Naive thymus-derived CD4-positive, alpha-beta T cell (primary cell): ENCODE measurements at regions not wholly inside any gene's neighbourhood (a gene's known extent, or its start where the extent isn't known, plus 50 kb on each side); places are given as distances from the start of the nearest gene placed in this dataset.

Experiments
- ATAC-seq: fragments of 150-1000 bp; cut with Tn5 transposase; 2 replicates; pipeline ENCODE4 v1.10.0; 2021; ENCODE audit warnings: mild to moderate bottlenecking, moderate library complexity
- CTCF ChIA-PET: fragments of 350-600 bp; sonication (Branson Sonifier 250); formaldehyde crosslinking; loops from one replicate; lab custom pipeline; 2021; ENCODE audit warnings: antibody characterized with exemption; lab: Charles Lee
- POLR2A ChIA-PET: fragments of 350-600 bp; sonication (Branson Sonifier 250); formaldehyde crosslinking; loops from one replicate; lab custom pipeline; 2021; ENCODE audit warnings: antibody characterized with exemption, inconsistent platforms; lab: Charles Lee
- DNase-seq, 9 donors: peaks; one replicate each; pipeline versions ENCODE4 v3.0.0 to v3.0.0-alpha.2; 2020 to 2022; ENCODE audit warnings: mixed read lengths in 1 of 9
- H3K27ac ChIP-seq: one replicate; pipeline ENCODE4 v1.7.0; 2013; ENCODE audit warnings: mild to moderate bottlenecking, low read depth, low read length, moderate library complexity
- H3K27me3 ChIP-seq, 2 donors: one replicate each; pipeline ENCODE4 v1.7.0; 2013; ENCODE audit warnings: low read length in 2 of 2, mild to moderate bottlenecking in 2 of 2, moderate library complexity in 2 of 2; ENCODE audit not compliant: control insufficient read depth in 2 of 2, insufficient read depth in 2 of 2
- H3K36me3 ChIP-seq, 3 experiments: 1 replicate in 2 of 3; 2 replicates in 1 of 3; pipeline ENCODE4 v1.7.0; 2013; ENCODE audit warnings: low read length in 3 of 3, mild to moderate bottlenecking in 3 of 3, moderate library complexity in 1 of 3; ENCODE audit not compliant: insufficient read depth in 3 of 3, control insufficient read depth in 2 of 3
- H3K4me1 ChIP-seq, 2 donors: one replicate each; pipeline ENCODE4 v1.7.0; 2013; ENCODE audit warnings: low read length in 2 of 2, mild to moderate bottlenecking in 2 of 2, moderate library complexity in 1 of 2; ENCODE audit not compliant: control insufficient read depth in 2 of 2, insufficient read depth in 2 of 2
- H3K4me3 ChIP-seq: 2 replicates; pipeline ENCODE4 v1.7.0; 2013; ENCODE audit warnings: mild to moderate bottlenecking, low read length
- H3K9me3 ChIP-seq, 3 experiments: 1 replicate in 2 of 3; 2 replicates in 1 of 3; pipeline ENCODE4 v1.7.0; 2013; ENCODE audit warnings: low read length in 3 of 3; ENCODE audit not compliant: control insufficient read depth in 2 of 3
- H3K27ac Mint-ChIP-seq, 9 donors: one replicate each; pipeline ENCODE4 v1.8.0; 2020 to 2022; ENCODE audit warnings: mixed read lengths in 9 of 9, mild to moderate bottlenecking in 8 of 9, moderate library complexity in 5 of 9, inconsistent platforms in 2 of 9
- H3K27me3 Mint-ChIP-seq, 5 donors: one replicate each; pipeline ENCODE4 v1.8.0; 2021 to 2022; ENCODE audit warnings: mixed read lengths in 5 of 5, mild to moderate bottlenecking in 1 of 5
- H3K36me3 Mint-ChIP-seq, 5 donors: one replicate each; pipeline ENCODE4 v1.8.0; 2020 to 2022; ENCODE audit warnings: mixed read lengths in 5 of 5, mild to moderate bottlenecking in 3 of 5, inconsistent platforms in 1 of 5
- H3K4me1 Mint-ChIP-seq, 7 donors: one replicate each; pipeline ENCODE4 v1.8.0; 2020 to 2022; ENCODE audit warnings: mixed read lengths in 7 of 7, mild to moderate bottlenecking in 3 of 7, inconsistent platforms in 1 of 7
- H3K4me3 Mint-ChIP-seq, 10 donors: one replicate each; pipeline ENCODE4 v1.8.0; 2020 to 2022; ENCODE audit warnings: mild to moderate bottlenecking in 10 of 10, mixed read lengths in 10 of 10, moderate library complexity in 6 of 10, inconsistent platforms in 2 of 10
- H3K9me3 Mint-ChIP-seq, 11 donors: one replicate each; pipeline ENCODE4 v1.8.0; 2020 to 2022; ENCODE audit warnings: mixed read lengths in 11 of 11, mild to moderate bottlenecking in 4 of 11, inconsistent platforms in 1 of 11, moderate library complexity in 1 of 11
- intact Hi-C, 2 donors: fragments of 100-400 bp; cut with micrococcal nuclease; formaldehyde crosslinking; loops; one replicate each; pipeline ENCODE4 v1.15.1; 2023

DNA sequence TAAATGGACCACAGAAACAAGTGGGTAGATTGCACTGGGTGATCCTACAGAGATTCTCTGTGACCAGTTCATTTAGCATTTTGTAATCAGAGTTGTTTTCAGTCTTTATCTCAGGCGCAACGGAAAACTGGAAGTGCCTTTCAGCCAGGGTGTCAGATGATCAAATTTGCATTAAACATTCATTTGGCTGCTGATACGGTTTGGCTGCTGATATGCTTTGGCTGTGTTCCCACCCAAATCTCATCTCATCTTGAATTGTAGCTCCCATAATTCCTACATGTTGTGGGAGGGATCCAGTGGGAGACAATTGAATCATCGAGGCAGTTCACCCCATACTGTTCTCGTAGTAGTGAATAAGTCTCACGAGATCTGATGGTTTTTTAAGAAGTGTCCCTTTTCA lies 1396.1 kb upstream of the TMEFF2 start:
- intact Hi-C loops = no loop called here
- H3K27ac ChIP-seq = no peak overlapping the region
- Mint-ChIP-seq H3K4me1 (no peaks in the 10 kb centered on the region), H3K9me3 (peaks cover 2 to 30% (median 6%) of the 10 kb centered on the region in 11 donors), H3K27ac (no peak overlapping the region), H3K27me3 (no peaks in the 10 kb centered on the region), H3K4me3 (no peak overlapping the region), H3K36me3 (no peaks in the 10 kb centered on the region)
- no peak for ATAC-seq
- POLR2A ChIA-PET = no interaction called here
- no peaks in the 10 kb centered on the region for H3K4me1 ChIP-seq
- CTCF ChIA-PET = no interaction called here
- H3K36me3 ChIP-seq = no peaks in the 10 kb centered on the region
- no peak overlapping the region for H3K4me3 ChIP-seq
- H3K9me3 ChIP-seq = no peaks in the 10 kb centered on the region
- H3K27me3 ChIP-seq = no peaks in the 10 kb centered on the region
- no peak for DNase-seq

DNA sequence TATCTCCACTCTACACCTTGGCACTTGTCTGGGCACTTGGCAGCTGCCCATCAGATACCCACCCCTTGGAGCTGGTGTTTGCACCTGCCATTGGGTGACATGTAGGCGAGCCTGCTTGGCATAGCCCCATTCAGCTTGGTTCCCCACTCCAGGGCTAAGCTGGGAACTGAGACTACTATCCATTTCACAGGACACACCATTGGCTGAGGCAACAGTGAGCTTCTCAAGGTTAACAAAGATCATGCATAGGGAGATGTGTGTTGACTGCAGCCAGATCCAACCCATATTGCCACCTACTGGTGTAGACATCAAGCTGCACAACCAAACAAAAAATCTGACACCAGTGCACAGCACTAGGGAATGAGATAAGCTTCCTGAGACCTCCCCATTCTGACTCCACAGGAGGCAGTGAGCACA lies 1389.8 kb upstream of the TMEFF2 start:
- ATAC-seq (no peak), DNase-seq (no peak)
- H3K36me3 Mint-ChIP-seq = no peaks in the 10 kb centered on the region
- H3K9me3 ChIP-seq = no peaks in the 10 kb centered on the region
- peaks cover 0 to 11% (median 2%) of the 10 kb centered on the region in 11 donors for H3K9me3 Mint-ChIP-seq
- H3K27me3 ChIP-seq = no peaks in the 10 kb centered on the region
- POLR2A ChIA-PET = no interaction called here
- H3K4me3 Mint-ChIP-seq = no peak overlapping the region
- H3K4me3 ChIP-seq = no peak overlapping the region
- no peaks in the 10 kb centered on the region for H3K36me3 ChIP-seq
- intact Hi-C loops = no loop called here
- no peak overlapping the region for H3K27ac ChIP-seq
- H3K27me3 Mint-ChIP-seq = peaks cover 0 to 6% (median 0%) of the 10 kb centered on the region in 5 donors
- CTCF ChIA-PET = no interaction called here
- H3K4me1 ChIP-seq = no peaks in the 10 kb centered on the region
- no peak overlapping the region for H3K27ac Mint-ChIP-seq
- H3K4me1 Mint-ChIP-seq = no peaks in the 10 kb centered on the region

DNA sequence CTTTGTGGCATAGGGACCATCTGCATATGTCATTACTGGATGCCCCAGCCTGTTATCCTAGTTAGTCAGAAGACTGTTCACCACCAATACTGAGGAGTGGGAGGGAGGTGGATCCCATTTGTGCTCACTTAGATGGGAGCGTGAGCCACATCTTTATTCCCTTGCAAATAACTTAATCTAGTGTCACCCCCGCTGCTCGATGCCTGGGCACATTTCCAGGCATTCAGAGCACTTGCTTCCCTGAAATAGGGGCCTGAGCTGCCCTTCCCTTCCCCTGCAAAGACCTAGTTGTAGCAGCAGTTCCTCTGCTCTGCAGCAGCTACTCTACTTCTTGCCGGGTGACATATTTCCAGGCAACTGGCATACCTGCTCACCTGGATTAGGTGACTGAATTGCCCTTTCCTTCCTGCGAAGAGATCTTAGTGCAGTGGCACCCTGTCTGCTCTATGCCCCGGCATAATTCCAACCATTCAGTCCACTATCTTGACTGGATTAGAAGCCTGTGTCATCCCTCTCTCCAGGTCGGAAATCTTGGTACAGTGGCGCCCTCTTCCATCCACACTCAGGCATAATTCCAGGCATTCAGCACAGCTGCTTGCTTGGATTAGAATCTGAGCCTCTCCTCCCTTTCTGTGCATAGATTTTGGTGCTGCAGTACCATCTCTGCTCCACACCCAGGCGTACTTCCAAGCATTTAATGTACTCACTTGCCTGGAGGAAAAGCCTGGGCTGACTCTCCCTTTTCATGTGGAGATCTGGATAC lies 1389.1 kb upstream of the TMEFF2 start:
- no peak overlapping the region for H3K4me3 Mint-ChIP-seq
- intact Hi-C loops = no loop called here
- CTCF ChIA-PET = no interaction called here

DNA sequence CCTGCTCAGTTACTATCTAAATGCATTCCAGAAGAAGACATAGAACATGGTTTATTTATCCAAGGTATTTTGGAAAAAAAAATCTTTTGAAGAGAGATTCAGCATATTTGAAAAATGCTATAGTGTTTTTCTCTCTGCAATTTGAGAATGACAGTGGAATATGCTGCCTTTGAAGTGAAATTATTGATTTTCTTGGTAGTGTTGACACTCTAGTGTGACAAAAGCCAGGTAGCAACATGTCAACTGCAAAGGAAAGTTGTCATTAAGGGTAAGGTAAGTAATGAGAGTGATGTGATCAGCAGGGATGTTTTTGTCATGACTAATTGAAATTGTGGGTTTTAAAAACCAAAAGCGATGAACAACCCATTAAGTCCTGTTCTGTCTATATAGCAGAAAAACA lies 1387.1 kb upstream of the TMEFF2 start:
- Histone ChIP-seq H3K27ac (no peak overlapping the region), H3K4me3 (no peak overlapping the region), H3K4me1 (no peaks in the 10 kb centered on the region), H3K9me3 (no peaks in the 10 kb centered on the region), H3K36me3 (no peaks in the 10 kb centered on the region), H3K27me3 (no peaks in the 10 kb centered on the region)
- Mint-ChIP-seq H3K27me3 (peaks cover 0 to 6% (median 0%) of the 10 kb centered on the region in 5 donors), H3K9me3 (peaks cover 0 to 9% (median 0%) of the 10 kb centered on the region in 11 donors), H3K4me3 (no peak overlapping the region), H3K36me3 (no peaks in the 10 kb centered on the region), H3K4me1 (no peaks in the 10 kb centered on the region), H3K27ac (no peak overlapping the region)
- DNase-seq (no peak), ATAC-seq (no peak)
- CTCF ChIA-PET = no interaction called here
- POLR2A ChIA-PET = no interaction called here
- intact Hi-C loops = no loop called here

More for the DNA sequence above, 1389.1 kb upstream of the TMEFF2 start:
- DNase-seq = no peak
- Histone ChIP-seq H3K27ac (no peak overlapping the region), H3K4me3 (no peak overlapping the region), H3K4me1 (no peaks in the 10 kb centered on the region), H3K36me3 (no peaks in the 10 kb centered on the region), H3K9me3 (no peaks in the 10 kb centered on the region), H3K27me3 (no peaks in the 10 kb centered on the region)
- POLR2A ChIA-PET = no interaction called here
- no peak for ATAC-seq
- H3K27ac Mint-ChIP-seq = no peak overlapping the region
- H3K9me3 Mint-ChIP-seq = peaks cover 0 to 11% (median 2%) of the 10 kb centered on the region in 11 donors
- H3K36me3 Mint-ChIP-seq = no peaks in the 10 kb centered on the region
- no peaks in the 10 kb centered on the region for H3K4me1 Mint-ChIP-seq
- H3K27me3 Mint-ChIP-seq = peaks cover 0 to 6% (median 0%) of the 10 kb centered on the region in 5 donors

DNA sequence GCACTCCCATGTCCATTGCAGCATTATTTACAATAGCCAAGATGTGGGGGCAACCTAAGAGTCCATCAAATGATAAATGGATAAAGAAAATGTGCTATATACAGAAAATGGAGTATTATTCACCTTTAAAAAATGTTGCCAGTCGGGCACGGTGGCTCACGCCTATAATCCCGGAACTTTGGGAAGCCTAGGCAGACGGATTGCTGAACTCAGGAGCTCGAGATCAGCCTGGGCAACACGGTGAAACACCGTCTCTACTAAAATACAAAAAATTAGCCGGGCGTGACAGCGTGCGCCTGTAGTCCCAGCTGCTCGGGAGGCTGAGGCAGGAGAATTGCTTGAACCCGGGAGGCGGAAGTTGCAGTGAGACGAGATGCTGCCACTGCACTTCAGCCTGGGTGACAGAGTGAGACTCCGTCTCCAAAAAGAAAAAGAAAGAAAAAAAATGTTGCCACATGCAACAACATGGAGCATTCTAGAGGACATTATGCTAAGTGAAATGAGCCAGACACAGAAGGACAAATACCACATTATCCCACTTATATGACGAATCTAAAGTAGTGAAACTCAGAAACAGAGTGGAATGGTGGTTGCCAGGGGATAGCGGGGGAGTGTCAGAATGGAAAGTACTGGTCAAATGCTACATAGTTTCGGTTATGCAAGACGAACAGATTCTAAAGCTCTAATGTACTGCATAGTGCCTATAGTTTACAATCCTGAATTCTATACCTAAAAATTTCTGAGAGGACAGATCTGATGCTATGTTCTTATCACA lies 1385.6 kb upstream of the TMEFF2 start:
- Mint-ChIP-seq H3K4me3 (no peak overlapping the region), H3K36me3 (no peaks in the 10 kb centered on the region), H3K9me3 (peaks cover 0 to 9% (median 0%) of the 10 kb centered on the region in 11 donors), H3K27ac (no peak overlapping the region), H3K4me1 (no peaks in the 10 kb centered on the region), H3K27me3 (peaks cover 0 to 6% (median 0%) of the 10 kb centered on the region in 5 donors)
- Histone ChIP-seq H3K4me3 (no peak overlapping the region), H3K27me3 (no peaks in the 10 kb centered on the region), H3K9me3 (no peaks in the 10 kb centered on the region), H3K4me1 (no peaks in the 10 kb centered on the region), H3K36me3 (no peaks in the 10 kb centered on the region), H3K27ac (no peak overlapping the region)
- intact Hi-C loops = no loop called here
- POLR2A ChIA-PET = no interaction called here
- ATAC-seq = no peak
- no peak for DNase-seq
- CTCF ChIA-PET = no interaction called here

DNA sequence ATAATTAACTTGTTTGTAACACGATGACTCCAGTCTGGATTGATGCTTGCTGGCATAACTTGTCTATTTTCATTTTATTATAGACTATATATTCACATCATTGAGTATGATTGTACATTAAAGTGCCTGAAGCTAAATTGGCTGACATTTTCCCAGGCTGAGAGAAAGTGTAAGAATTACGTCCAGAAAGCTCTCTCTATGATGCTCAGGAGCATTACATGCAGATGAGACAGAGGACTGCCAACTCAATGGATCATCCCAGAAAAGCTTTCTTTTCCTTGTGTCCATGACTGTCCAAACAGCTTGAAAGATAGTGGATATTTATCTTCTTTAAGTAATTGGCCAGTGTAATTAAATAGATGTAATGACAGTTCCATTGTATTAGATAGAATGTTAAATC lies 1372.2 kb upstream of the TMEFF2 start:
- ChIA-PET POLR2A (no interaction called here), CTCF (no interaction called here)
- Mint-ChIP-seq H3K27me3 (no peaks in the 10 kb centered on the region), H3K4me3 (no peak overlapping the region), H3K4me1 (no peaks in the 10 kb centered on the region), H3K27ac (no peak overlapping the region), H3K9me3 (peaks cover 0 to 3% (median 0%) of the 10 kb centered on the region in 11 donors), H3K36me3 (no peaks in the 10 kb centered on the region)
- H3K36me3 ChIP-seq = no peaks in the 10 kb centered on the region
- intact Hi-C loops = no loop called here
- no peaks in the 10 kb centered on the region for H3K27me3 ChIP-seq
- H3K4me3 ChIP-seq = no peak overlapping the region
- DNase-seq (no peak), ATAC-seq (no peak)
- no peaks in the 10 kb centered on the region for H3K4me1 ChIP-seq
- H3K27ac ChIP-seq = no peak overlapping the region
- H3K9me3 ChIP-seq = no peaks in the 10 kb centered on the region
